ENCODE measurements at regions not wholly inside any gene's neighbourhood (a gene's known extent, or its start where the extent isn't known, plus 50 kb on each side); places are given as distances from the start of the nearest gene placed in this dataset.

- Histone ChIP-seq H3K4me1 (ENCODE audit: control insufficient read depth in 4 of 4, insufficient read depth in 4 of 4, low read length in 3 of 4) (no peaks in the 10 kb centered on the region), H3K27me3 (ENCODE audit: control insufficient read depth in 4 of 4, insufficient read depth in 4 of 4, low read length in 3 of 4) (no peaks in the 10 kb centered on the region), H3K9me3 (ENCODE audit: control insufficient read depth in 4 of 4, low read length in 3 of 4) (no peaks in the 10 kb centered on the region), H3K9ac (ENCODE audit: low read depth in 1 of 2, low read length in 2 of 2) (no peak overlapping the region), H3K27ac (ENCODE audit: low read depth in 1 of 2, low read length in 2 of 2) (no peak overlapping the region), H3K4me3 (ENCODE audit: low read depth in 1 of 3, low read length in 3 of 3) (no peak overlapping the region), H3K36me3 (ENCODE audit: control insufficient read depth in 4 of 4, insufficient read depth in 3 of 4, low read depth in 1 of 4, low read length in 3 of 4) (no peaks in the 10 kb centered on the region)
- DNase-seq (ENCODE audit: low spot score): no peak
- no peak for TF ChIP-seq FOXA2 (IDR thresholded peaks at IDR 0.05)
- TF ChIP-seq JUND (IDR thresholded peaks at IDR 0.05): no peak
- no peak for TF ChIP-seq RXRA (IDR thresholded peaks at IDR 0.05)
- TF ChIP-seq, protein P1, sequence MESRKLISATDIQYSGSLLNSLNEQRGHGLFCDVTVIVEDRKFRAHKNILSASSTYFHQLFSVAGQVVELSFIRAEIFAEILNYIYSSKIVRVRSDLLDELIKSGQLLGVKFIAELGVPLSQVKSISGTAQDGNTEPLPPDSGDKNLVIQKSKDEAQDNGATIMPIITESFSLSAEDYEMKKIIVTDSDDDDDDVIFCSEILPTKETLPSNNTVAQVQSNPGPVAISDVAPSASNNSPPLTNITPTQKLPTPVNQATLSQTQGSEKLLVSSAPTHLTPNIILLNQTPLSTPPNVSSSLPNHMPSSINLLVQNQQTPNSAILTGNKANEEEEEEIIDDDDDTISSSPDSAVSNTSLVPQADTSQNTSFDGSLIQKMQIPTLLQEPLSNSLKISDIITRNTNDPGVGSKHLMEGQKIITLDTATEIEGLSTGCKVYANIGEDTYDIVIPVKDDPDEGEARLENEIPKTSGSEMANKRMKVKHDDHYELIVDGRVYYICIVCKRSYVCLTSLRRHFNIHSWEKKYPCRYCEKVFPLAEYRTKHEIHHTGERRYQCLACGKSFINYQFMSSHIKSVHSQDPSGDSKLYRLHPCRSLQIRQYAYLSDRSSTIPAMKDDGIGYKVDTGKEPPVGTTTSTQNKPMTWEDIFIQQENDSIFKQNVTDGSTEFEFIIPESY (IDR thresholded peaks at IDR 0.05): no peak
- no peak for TF ChIP-seq RAD21 (IDR thresholded peaks at IDR 0.05)
- no peak for TF ChIP-seq TAF1 (conservative IDR thresholded peaks at IDR 0.05)
- TF ChIP-seq REST (IDR thresholded peaks at IDR 0.05): no peak
- no peak for TF ChIP-seq YY1 (IDR thresholded peaks at IDR 0.05)
- no peak for TF ChIP-seq NR2F2 (IDR thresholded peaks at IDR 0.05)
- TF ChIP-seq GABPA (IDR thresholded peaks at IDR 0.05 in 1 of 2, conservative IDR thresholded peaks at IDR 0.05 in 1 of 2): no peak
- no peak for TF ChIP-seq HNF4A (conservative IDR thresholded peaks at IDR 0.05)
- no peak for TF ChIP-seq EGR1 (IDR thresholded peaks at IDR 0.05; ENCODE audit: low read depth in 2 of 2)
- no peak for TF ChIP-seq MAX (IDR thresholded peaks at IDR 0.05)
- TF ChIP-seq ATF3 (IDR thresholded peaks at IDR 0.05): no peak
- TF ChIP-seq, protein P2, sequence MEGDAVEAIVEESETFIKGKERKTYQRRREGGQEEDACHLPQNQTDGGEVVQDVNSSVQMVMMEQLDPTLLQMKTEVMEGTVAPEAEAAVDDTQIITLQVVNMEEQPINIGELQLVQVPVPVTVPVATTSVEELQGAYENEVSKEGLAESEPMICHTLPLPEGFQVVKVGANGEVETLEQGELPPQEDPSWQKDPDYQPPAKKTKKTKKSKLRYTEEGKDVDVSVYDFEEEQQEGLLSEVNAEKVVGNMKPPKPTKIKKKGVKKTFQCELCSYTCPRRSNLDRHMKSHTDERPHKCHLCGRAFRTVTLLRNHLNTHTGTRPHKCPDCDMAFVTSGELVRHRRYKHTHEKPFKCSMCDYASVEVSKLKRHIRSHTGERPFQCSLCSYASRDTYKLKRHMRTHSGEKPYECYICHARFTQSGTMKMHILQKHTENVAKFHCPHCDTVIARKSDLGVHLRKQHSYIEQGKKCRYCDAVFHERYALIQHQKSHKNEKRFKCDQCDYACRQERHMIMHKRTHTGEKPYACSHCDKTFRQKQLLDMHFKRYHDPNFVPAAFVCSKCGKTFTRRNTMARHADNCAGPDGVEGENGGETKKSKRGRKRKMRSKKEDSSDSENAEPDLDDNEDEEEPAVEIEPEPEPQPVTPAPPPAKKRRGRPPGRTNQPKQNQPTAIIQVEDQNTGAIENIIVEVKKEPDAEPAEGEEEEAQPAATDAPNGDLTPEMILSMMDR (IDR thresholded peaks at IDR 0.05; ENCODE audit: low read depth, low read length, missing input control): no peak
- no peak for TF ChIP-seq FOXA1 (IDR thresholded peaks at IDR 0.05)
- no peak for TF ChIP-seq SP1 (IDR thresholded peaks at IDR 0.05)
Measured at GRCh38 chr6:80792151-80792550, 685.7 kb downstream of the BCKDHB start.
